Left lung (tissue), 4 donors: ENCODE measurements at regions not wholly inside any gene's neighbourhood (a gene's known extent, or its start where the extent isn't known, plus 50 kb on each side); places are given as distances from the start of the nearest gene placed in this dataset.

Source experiments
- ATAC-seq: fragments of 200-7000 bp; cut with Tn5 transposase; one replicate; pipeline ENCODE4 v1.9.1; 2020; ENCODE audit warnings: moderate library complexity
- DNase-seq, 4 donors: peaks; one replicate each; pipeline ENCODE4 v3.0.0-alpha.2; 2013 to 2020
- H3K27ac ChIP-seq, 2 donors: fragments of 200-600 bp; sonication (generic) in 1 of 2; one replicate each; pipeline versions ENCODE4 v1.5.0 to v1.8.0; 2020 to 2021
- H3K27me3 ChIP-seq, 2 donors: fragments of 200-600 bp; sonication (generic) in 1 of 2; one replicate each; pipeline versions ENCODE4 v1.5.0 to v1.8.0; 2020 to 2021
- H3K36me3 ChIP-seq, 2 donors: fragments of 200-600 bp; sonication (generic) in 1 of 2; one replicate each; pipeline versions ENCODE4 v1.5.0 to v1.8.0; 2020 to 2021
- H3K4me1 ChIP-seq, 2 donors: fragments of 200-600 bp; one replicate each; pipeline ENCODE4 v1.8.0; 2021
- H3K4me3 ChIP-seq, 2 donors: fragments of 200-600 bp; sonication (generic) in 1 of 2; one replicate each; pipeline versions ENCODE4 v1.5.0 to v1.8.0; 2020 to 2021; ENCODE audit warnings: mild to moderate bottlenecking in 1 of 2
- H3K9me3 ChIP-seq, 2 donors: fragments of 200-600 bp; sonication (generic) in 1 of 2; one replicate each; pipeline versions ENCODE4 v1.5.0 to v1.8.0; 2020 to 2021
- CTCF ChIP-seq, 2 donors: fragments of 200-600 bp; sonication (generic) in 1 of 2; IDR thresholded peaks; one replicate each; pipeline versions ENCODE4 v1.5.0 to v1.8.0; 2021; ENCODE audit warnings: antibody characterized with exemption in 2 of 2
- intact Hi-C, 2 donors: fragments of 100-400 bp; cut with DNase I; formaldehyde crosslinking; loops; one replicate each; pipeline versions ENCODE4 v1.11.2 to v1.14.2; 2022
- donor health status: DM: no; HTN: yes; CAD: no.
- donor health status: DM: no; HTN: no; CAD: no.

GRCh38 chr3:182568261-182568660, 225.0 kb upstream of the ATP11B start:
- ATAC-seq, result no peak
- DNase-seq, result peak in 3 of 4 donors; percentile 5 to 15 (median 8)
- intact Hi-C loops, result no loop called here

GRCh38 chr3:182568876-182569275, 224.4 kb upstream of the ATP11B start:
- ATAC-seq (no peak), DNase-seq (peak in 2 of 4 donors; percentile 72 to 74)
- H3K27ac ChIP-seq, result no peak overlapping the region
- TF ChIP-seq CTCF (IDR thresholded peaks at IDR 0.05), result no peak
- peaks cover 0 to 6% of the 10 kb centered on the region in 2 donors for H3K9me3 ChIP-seq
- intact Hi-C loops, result no loop called here
- no peak overlapping the region for H3K4me3 ChIP-seq
- H3K4me1 ChIP-seq, result no peaks in the 10 kb centered on the region
- H3K36me3 ChIP-seq, result no peaks in the 10 kb centered on the region
- no peaks in the 10 kb centered on the region for H3K27me3 ChIP-seq

More at GRCh38 chr3:182568261-182568660, 225.0 kb upstream of the ATP11B start:
- Histone ChIP-seq H3K27me3 (no peaks in the 10 kb centered on the region), H3K27ac (no peak overlapping the region), H3K36me3 (no peaks in the 10 kb centered on the region), H3K4me3 (no peak overlapping the region), H3K9me3 (peaks cover 0 to 3% of the 10 kb centered on the region in 2 donors), H3K4me1 (no peaks in the 10 kb centered on the region)
- TF ChIP-seq CTCF (IDR thresholded peaks at IDR 0.05), result no peak

GRCh38 chr3:182570946-182571594, 222.2 kb upstream of the ATP11B start:
- H3K27ac ChIP-seq, result no peak overlapping the region
- intact Hi-C loops, result no loop called here
- peaks cover 0 to 6% of the 10 kb centered on the region in 2 donors for H3K9me3 ChIP-seq
- no peaks in the 10 kb centered on the region for H3K4me1 ChIP-seq
- TF ChIP-seq CTCF (IDR thresholded peaks at IDR 0.05), result no peak
- ATAC-seq (no peak), DNase-seq (peak in 2 of 4 donors; percentile 48 to 53)
- H3K36me3 ChIP-seq, result no peaks in the 10 kb centered on the region
- H3K27me3 ChIP-seq, result no peaks in the 10 kb centered on the region
- no peak overlapping the region for H3K4me3 ChIP-seq

- ATAC-seq (no peak), DNase-seq (no peak)
- TF ChIP-seq CTCF (IDR thresholded peaks at IDR 0.05), result no peak
- H3K4me3 ChIP-seq, result no peak overlapping the region
- no peak overlapping the region for H3K27ac ChIP-seq
- H3K4me1 ChIP-seq, result no peaks in the 10 kb centered on the region
- intact Hi-C loops, result no loop called here
- no peaks in the 10 kb centered on the region for H3K36me3 ChIP-seq
- peaks cover 0 to 6% of the 10 kb centered on the region in 2 donors for H3K9me3 ChIP-seq
- H3K27me3 ChIP-seq, result no peaks in the 10 kb centered on the region
Measured at GRCh38 chr3:182575941-182576340, 217.4 kb upstream of the ATP11B start.

- Histone ChIP-seq H3K4me3 (no peak overlapping the region), H3K4me1 (no peaks in the 10 kb centered on the region), H3K27ac (no peak overlapping the region), H3K27me3 (no peaks in the 10 kb centered on the region), H3K9me3 (no peaks in the 10 kb centered on the region), H3K36me3 (no peaks in the 10 kb centered on the region)
- TF ChIP-seq CTCF (IDR thresholded peaks at IDR 0.05), result no peak
- DNase-seq (no peak), ATAC-seq (no peak)
- intact Hi-C loops, result no loop called here
Measured at GRCh38 chr3:182583545-182583944, 209.8 kb upstream of the ATP11B start.
